ENCODE measurements at regions not wholly inside any gene's neighbourhood (a gene's known extent, or its start where the extent isn't known, plus 50 kb on each side); places are given as distances from the start of the nearest gene placed in this dataset.

DNA sequence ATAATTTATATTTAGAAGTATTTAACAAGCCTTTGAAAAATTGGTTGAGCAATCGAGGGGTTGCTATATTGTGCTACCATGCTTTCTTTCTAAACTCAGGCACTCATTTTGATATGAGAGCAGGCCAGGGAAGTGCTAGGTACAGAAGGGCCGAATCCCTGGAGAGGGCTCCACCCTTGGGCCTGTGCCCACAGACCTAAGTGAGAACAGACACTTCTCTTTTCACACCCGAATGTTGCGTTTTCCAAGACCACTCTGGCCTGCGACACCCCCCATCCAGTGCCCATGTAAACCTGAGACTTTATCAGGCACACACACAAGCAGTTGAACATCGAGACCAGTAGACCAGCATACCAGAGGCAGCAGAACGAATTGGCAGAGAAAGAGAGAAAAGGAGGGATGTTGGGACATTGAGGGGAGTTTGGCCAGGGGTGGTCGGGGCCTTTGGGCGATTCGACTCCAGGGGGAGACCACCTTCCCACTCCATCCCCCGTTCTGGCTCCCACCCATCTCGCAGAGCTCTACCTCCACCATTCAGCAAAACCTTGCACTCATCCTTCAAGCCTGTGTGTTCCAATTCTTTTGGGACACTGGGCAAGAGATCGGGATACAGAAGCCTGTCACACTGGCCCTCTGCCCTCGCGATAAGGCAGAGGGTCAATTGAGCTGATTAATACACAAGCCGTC is 134.8 kb downstream of the FBXO4 start:
- H3K9me3 ChIP-seq (ENCODE audit: control insufficient read depth, insufficient read depth, low read depth, low read length): no peaks in the 10 kb centered on the region
- H3K4me1 ChIP-seq (ENCODE audit: control insufficient read depth, insufficient read depth, low read length): no peaks in the 10 kb centered on the region
- no peak overlapping the region for H3K27ac ChIP-seq (ENCODE audit: extremely low read depth, low read depth, low read length)
- no peak overlapping the region for H3K4me3 ChIP-seq (ENCODE audit: low read depth, low read length)
- TF ChIP-seq ZNF202 (tag by site-specific recombination; IDR thresholded peaks at IDR 0.05; ENCODE audit: borderline replicate concordance): no peak
- TF ChIP-seq ZNF521 (tag by site-specific recombination; IDR thresholded peaks at IDR 0.05): no peak
- no peak for TF ChIP-seq SP2 (tag by site-specific recombination; IDR thresholded peaks at IDR 0.05)
- no peak for TF ChIP-seq ZNF26 (tag by site-specific recombination; IDR thresholded peaks at IDR 0.05)
- TF ChIP-seq ZNF621 (tag by site-specific recombination; IDR thresholded peaks at IDR 0.05): no peak
- POLR2A ChIA-PET: no interaction called here
- no peaks in the 10 kb centered on the region for H3K36me3 ChIP-seq (ENCODE audit: control insufficient read depth in 2 of 2, insufficient read depth in 1 of 2, low read length in 2 of 2)
- CTCF ChIA-PET: interaction anchor here (1.1 to 5.7 kb wide), 3 partner anchors 27 to 204 kb away, joined by 3 to 118 read pairs (median 4); no protein-coding TSS in a partner anchor

- ChIA-PET CTCF (interaction anchor here (1.0 to 1.1 kb wide), 3 partner anchors 18 to 205 kb away, joined by 3 to 4 read pairs (median 3); no protein-coding TSS in a partner anchor), POLR2A (no interaction called here)
- no peak for TF ChIP-seq ZNF24 (tag by site-specific recombination; IDR thresholded peaks at IDR 0.05)
- TF ChIP-seq, protein P1, sequence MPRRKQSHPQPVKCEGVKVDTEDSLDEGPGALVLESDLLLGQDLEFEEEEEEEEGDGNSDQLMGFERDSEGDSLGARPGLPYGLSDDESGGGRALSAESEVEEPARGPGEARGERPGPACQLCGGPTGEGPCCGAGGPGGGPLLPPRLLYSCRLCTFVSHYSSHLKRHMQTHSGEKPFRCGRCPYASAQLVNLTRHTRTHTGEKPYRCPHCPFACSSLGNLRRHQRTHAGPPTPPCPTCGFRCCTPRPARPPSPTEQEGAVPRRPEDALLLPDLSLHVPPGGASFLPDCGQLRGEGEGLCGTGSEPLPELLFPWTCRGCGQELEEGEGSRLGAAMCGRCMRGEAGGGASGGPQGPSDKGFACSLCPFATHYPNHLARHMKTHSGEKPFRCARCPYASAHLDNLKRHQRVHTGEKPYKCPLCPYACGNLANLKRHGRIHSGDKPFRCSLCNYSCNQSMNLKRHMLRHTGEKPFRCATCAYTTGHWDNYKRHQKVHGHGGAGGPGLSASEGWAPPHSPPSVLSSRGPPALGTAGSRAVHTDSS (tag by site-specific recombination; IDR thresholded peaks at IDR 0.05): no peak
Observed at GRCh38 chr5:42061121-42061520, 136.0 kb downstream of the FBXO4 start.

GRCh38 chr5:42064821-42065220 is 139.7 kb downstream of the FBXO4 start:
- Histone ChIP-seq H3K4me3 (ENCODE audit: low read depth, low read length) (no peak overlapping the region), H3K27ac (ENCODE audit: extremely low read depth, low read depth, low read length) (no peak overlapping the region), H3K36me3 (ENCODE audit: control insufficient read depth in 2 of 2, insufficient read depth in 1 of 2, low read length in 2 of 2) (no peaks in the 10 kb centered on the region), H3K4me1 (ENCODE audit: control insufficient read depth, insufficient read depth, low read length) (no peaks in the 10 kb centered on the region), H3K9me3 (ENCODE audit: control insufficient read depth, insufficient read depth, low read depth, low read length) (no peaks in the 10 kb centered on the region; the same call in 1 of the 2 replicates)
- POLR2A ChIA-PET: no interaction called here
- TF ChIP-seq ZNF433 (tag by site-specific recombination; IDR thresholded peaks at IDR 0.05; ENCODE audit: low read depth): no peak
- CTCF ChIA-PET: interaction anchor here (0.6 to 0.9 kb wide), 2 partner anchors 12 to 135 kb away, joined by 3 read pairs; no protein-coding TSS in a partner anchor

More at GRCh38 chr5:42061121-42061520, 136.0 kb downstream of the FBXO4 start:
- Histone ChIP-seq H3K4me3 (ENCODE audit: low read depth, low read length) (no peak overlapping the region), H3K27ac (ENCODE audit: extremely low read depth, low read depth, low read length) (no peak overlapping the region), H3K4me1 (ENCODE audit: control insufficient read depth, insufficient read depth, low read length) (no peaks in the 10 kb centered on the region), H3K36me3 (ENCODE audit: control insufficient read depth in 2 of 2, insufficient read depth in 1 of 2, low read length in 2 of 2) (no peaks in the 10 kb centered on the region), H3K9me3 (ENCODE audit: control insufficient read depth, insufficient read depth, low read depth, low read length) (no peaks in the 10 kb centered on the region)

GRCh38 chr5:42066131-42066530 is 141.1 kb downstream of the FBXO4 start:
- CTCF ChIA-PET: interaction anchor here (0.6 to 2.9 kb wide), 4 partner anchors 9 to 37 kb away, joined by 3 to 24 read pairs (median 3); no protein-coding TSS in a partner anchor
- Histone ChIP-seq H3K27ac (ENCODE audit: extremely low read depth, low read depth, low read length) (no peak overlapping the region), H3K4me3 (ENCODE audit: low read depth, low read length) (no peak overlapping the region), H3K36me3 (ENCODE audit: control insufficient read depth in 2 of 2, insufficient read depth in 1 of 2, low read length in 2 of 2) (no peaks in the 10 kb centered on the region), H3K9me3 (ENCODE audit: control insufficient read depth, insufficient read depth, low read depth, low read length) (no peaks in the 10 kb centered on the region; the same call in 1 of the 2 replicates), H3K4me1 (ENCODE audit: control insufficient read depth, insufficient read depth, low read length) (no peaks in the 10 kb centered on the region)
- POLR2A ChIA-PET: no interaction called here
- TF ChIP-seq ZNF549 (tag by site-specific recombination; IDR thresholded peaks at IDR 0.05) (no peak), ZNF404 (tag by site-specific recombination; IDR thresholded peaks at IDR 0.05) (no peak), ZNF394 (tag by site-specific recombination; IDR thresholded peaks at IDR 0.05; ENCODE audit: borderline replicate concordance) (no peak), ZNF280C (tag by site-specific recombination; IDR thresholded peaks at IDR 0.05) (no peak), ZIC2 (tag by site-specific recombination; IDR thresholded peaks at IDR 0.05) (no peak), ZNF335 (tag by site-specific recombination; conservative IDR thresholded peaks at IDR 0.05) (no peak), ZNF747 (tag by site-specific recombination; IDR thresholded peaks at IDR 0.05) (no peak), MYNN (tag by site-specific recombination; IDR thresholded peaks at IDR 0.05; ENCODE audit: borderline replicate concordance) (no peak)
- TF ChIP-seq, protein P2, sequence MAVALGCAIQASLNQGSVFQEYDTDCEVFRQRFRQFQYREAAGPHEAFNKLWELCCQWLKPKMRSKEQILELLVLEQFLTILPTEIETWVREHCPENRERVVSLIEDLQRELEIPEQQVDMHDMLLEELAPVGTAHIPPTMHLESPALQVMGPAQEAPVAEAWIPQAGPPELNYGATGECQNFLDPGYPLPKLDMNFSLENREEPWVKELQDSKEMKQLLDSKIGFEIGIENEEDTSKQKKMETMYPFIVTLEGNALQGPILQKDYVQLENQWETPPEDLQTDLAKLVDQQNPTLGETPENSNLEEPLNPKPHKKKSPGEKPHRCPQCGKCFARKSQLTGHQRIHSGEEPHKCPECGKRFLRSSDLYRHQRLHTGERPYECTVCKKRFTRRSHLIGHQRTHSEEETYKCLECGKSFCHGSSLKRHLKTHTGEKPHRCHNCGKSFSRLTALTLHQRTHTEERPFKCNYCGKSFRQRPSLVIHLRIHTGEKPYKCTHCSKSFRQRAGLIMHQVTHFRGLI (tag by site-specific recombination; IDR thresholded peaks at IDR 0.05): no peak

Measured in HEK293 (cell line).